H9 (cell line): ENCODE measurements at regions not wholly inside any gene's neighbourhood (a gene's known extent, or its start where the extent isn't known, plus 50 kb on each side); places are given as distances from the start of the nearest gene placed in this dataset.

Source experiments
- DNase-seq: peaks from one replicate; pipeline ENCODE4 v3.0.0-alpha.2; 2017
- H2AFZ ChIP-seq: one replicate; pipeline ENCODE4 v1.6.1; 2013; ENCODE audit warnings: mild to moderate bottlenecking, low read length, control low read depth, moderate library complexity
- H2AK5ac ChIP-seq: 2 replicates; pipeline ENCODE4 v1.6.1; 2013; ENCODE audit warnings: low read length, control low read depth, mixed read lengths; ENCODE audit not compliant: insufficient read length
- H2BK120ac ChIP-seq: one replicate; pipeline ENCODE4 v1.6.1; 2013; ENCODE audit warnings: low read depth, mild to moderate bottlenecking, low read length, control low read depth, inconsistent platforms; ENCODE audit not compliant: poor library complexity, severe bottlenecking
- H2BK12ac ChIP-seq: 2 replicates; pipeline ENCODE4 v1.6.1; 2013; ENCODE audit warnings: low read length, control low read depth, mixed read lengths, low read depth; ENCODE audit not compliant: insufficient read length
- H2BK15ac ChIP-seq: 2 replicates; pipeline ENCODE4 v1.6.1; 2013; ENCODE audit warnings: low read depth, low read length, control low read depth
- H2BK20ac ChIP-seq: one replicate; pipeline ENCODE4 v1.6.1; 2013; ENCODE audit warnings: low read depth, mild to moderate bottlenecking, low read length, control low read depth, inconsistent platforms; ENCODE audit not compliant: poor library complexity, severe bottlenecking
- H2BK5ac ChIP-seq: 2 replicates; pipeline ENCODE4 v1.6.1; 2013; ENCODE audit warnings: low read length, control low read depth, mixed read lengths; ENCODE audit not compliant: insufficient read length
- H3K14ac ChIP-seq: 2 replicates; pipeline ENCODE4 v1.6.1; 2013; ENCODE audit warnings: low read length, control low read depth; ENCODE audit not compliant: insufficient read depth
- H3K18ac ChIP-seq: 2 replicates; pipeline ENCODE4 v1.6.1; 2013; ENCODE audit warnings: low read depth, mild to moderate bottlenecking, mixed read lengths, low read length, control low read depth; ENCODE audit not compliant: insufficient read length
- H3K23ac ChIP-seq: 2 replicates; pipeline ENCODE4 v1.6.1; 2013; ENCODE audit warnings: low read length, control low read depth, mixed read lengths, low read depth; ENCODE audit not compliant: insufficient read length
- H3K23me2 ChIP-seq: 2 replicates; pipeline ENCODE4 v1.6.1; 2013; ENCODE audit warnings: low read depth, mild to moderate bottlenecking, mixed read lengths, low read length, control low read depth; ENCODE audit not compliant: insufficient read length, poor library complexity, severe bottlenecking
- H3K27ac ChIP-seq: 2 replicates; pipeline ENCODE4 v1.5.1; 2013; ENCODE audit warnings: low read length, control low read depth, mixed read lengths, low read depth; ENCODE audit not compliant: insufficient read length
- H3K27me3 ChIP-seq: 2 replicates; pipeline ENCODE4 v1.6.1; 2013; ENCODE audit warnings: low read length, control low read depth, inconsistent platforms; ENCODE audit not compliant: insufficient read depth
- H3K4ac ChIP-seq: 2 replicates; pipeline ENCODE4 v1.6.1; 2013; ENCODE audit warnings: low read depth, mild to moderate bottlenecking, control low read depth, inconsistent platforms, low read length, moderate library complexity
- H3K4me1 ChIP-seq: 2 replicates; pipeline ENCODE4 v1.6.1; 2013; ENCODE audit warnings: low read length, control low read depth, inconsistent platforms; ENCODE audit not compliant: insufficient read depth
- H3K4me2 ChIP-seq: 2 replicates; pipeline ENCODE4 v1.6.1; 2013; ENCODE audit warnings: low read length, control low read depth, mixed read lengths; ENCODE audit not compliant: insufficient read length, insufficient read depth
- H3K56ac ChIP-seq: 2 replicates; pipeline ENCODE4 v1.6.1; 2013; ENCODE audit warnings: low read depth, mild to moderate bottlenecking, mixed read lengths, low read length, control low read depth; ENCODE audit not compliant: insufficient read length
- H3K79me1 ChIP-seq: 2 replicates; pipeline ENCODE4 v1.6.1; 2013; ENCODE audit warnings: low read depth, mild to moderate bottlenecking, moderate library complexity, low read length, control low read depth, inconsistent platforms; ENCODE audit not compliant: insufficient read depth, poor library complexity, severe bottlenecking
- H3K79me2 ChIP-seq: 2 replicates; pipeline ENCODE4 v1.6.1; 2013; ENCODE audit warnings: low read length, control low read depth, inconsistent platforms; ENCODE audit not compliant: insufficient read depth
- H3K9ac ChIP-seq: 2 replicates; pipeline ENCODE4 v1.6.1; 2013; ENCODE audit warnings: low read length, control low read depth, mixed read lengths; ENCODE audit not compliant: insufficient read length; ENCODE audit errors: extremely low read depth
- H3K9me3 ChIP-seq: one replicate; pipeline ENCODE4 v1.6.1; 2013; ENCODE audit warnings: low read depth, low read length, inconsistent platforms; ENCODE audit not compliant: control insufficient read depth
- H3T11ph ChIP-seq: one replicate; pipeline ENCODE4 v1.6.1; 2013; ENCODE audit warnings: mild to moderate bottlenecking, low read length, control low read depth, inconsistent platforms
- H4K20me1 ChIP-seq: one replicate; pipeline ENCODE4 v1.6.1; 2013; ENCODE audit not compliant: control insufficient read depth, insufficient read length, insufficient read depth
- H4K5ac ChIP-seq: 2 replicates; pipeline ENCODE4 v1.6.1; 2013; ENCODE audit warnings: low read depth, mild to moderate bottlenecking, mixed read lengths, low read length, control low read depth; ENCODE audit not compliant: insufficient read length
- H4K8ac ChIP-seq: replicated peaks from 2 replicates; pipeline ENCODE4 v1.6.1; 2013; ENCODE audit warnings: low read length, control low read depth, mixed read lengths, low read depth; ENCODE audit not compliant: insufficient read length
- H4K91ac ChIP-seq: 2 replicates; pipeline ENCODE4 v1.6.1; 2013; ENCODE audit warnings: low read depth, mild to moderate bottlenecking, moderate library complexity, mixed read lengths, low read length, control low read depth; ENCODE audit not compliant: insufficient read length
- H3K27ac Mint-ChIP-seq, 3 experiments: 2 replicates in 2 of 3; 3 replicates in 1 of 3; pipeline ENCODE4 v1.8.0; 2020 to 2021; ENCODE audit warnings: mixed read lengths in 3 of 3, mild to moderate bottlenecking in 1 of 3, moderate library complexity in 1 of 3
- H3K27me3 Mint-ChIP-seq: 2 replicates; pipeline ENCODE4 v1.8.0; 2021; ENCODE audit warnings: low read depth, mild to moderate bottlenecking, moderate library complexity, mixed read lengths
- H3K36me3 Mint-ChIP-seq, 3 experiments: 2 replicates in 2 of 3; 3 replicates in 1 of 3; pipeline ENCODE4 v1.8.0; 2020 to 2021; ENCODE audit warnings: low read depth in 3 of 3, mixed read lengths in 3 of 3; ENCODE audit not compliant: insufficient read depth in 1 of 3
- H3K4me1 Mint-ChIP-seq, 2 experiments: 2 replicates each; pipeline ENCODE4 v1.8.0; 2020; ENCODE audit warnings: mixed read lengths in 2 of 2
- H3K4me3 Mint-ChIP-seq, 2 experiments: 2 replicates in 1 of 2; 3 replicates in 1 of 2; pipeline ENCODE4 v1.8.0; 2020 to 2021; ENCODE audit warnings: mild to moderate bottlenecking in 2 of 2, mixed read lengths in 2 of 2, moderate library complexity in 1 of 2
- H3K9me3 Mint-ChIP-seq, 2 experiments: 2 replicates in 1 of 2; 3 replicates in 1 of 2; pipeline ENCODE4 v1.8.0; 2020; ENCODE audit warnings: mild to moderate bottlenecking in 2 of 2, mixed read lengths in 2 of 2, moderate library complexity in 1 of 2
- TF ChIP-seq, protein P1 (sequence below): fragments of 200-600 bp; sonication (generic); conservative IDR thresholded peaks from 3 replicates; pipeline ENCODE4 v1.8.0; 2021; ENCODE audit warnings: antibody characterized with exemption, mild to moderate bottlenecking

DNA sequence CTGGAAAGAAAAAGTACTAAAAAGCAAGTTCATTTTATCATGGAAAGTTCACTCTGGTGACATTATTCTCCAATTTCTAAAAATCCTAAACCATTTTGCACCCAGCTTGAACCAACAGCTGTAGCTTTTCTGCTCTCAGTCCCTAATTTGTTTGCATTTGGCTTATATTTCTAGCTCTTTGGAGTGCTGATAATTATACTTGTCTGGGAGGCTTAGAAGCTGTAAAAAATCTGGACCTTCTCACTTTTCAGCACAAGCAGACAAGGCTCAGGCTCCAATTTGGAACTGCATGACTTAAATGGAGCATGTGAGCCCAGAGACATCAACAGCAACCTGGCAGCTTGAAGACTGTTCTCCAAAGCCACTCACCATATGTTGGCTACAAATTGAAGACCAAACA lies 170.9 kb upstream of the PCDH18 start:
- DNase-seq = no peak
- Histone ChIP-seq H4K91ac (no peak overlapping the region), H2BK120ac (no peak overlapping the region), H3K4ac (no peak overlapping the region), H4K20me1 (no peaks in the 10 kb centered on the region), H3K4me1 (no peaks in the 10 kb centered on the region), H3K4me2 (no peak overlapping the region), H3K56ac (no peak overlapping the region), H3K23ac (no peak overlapping the region), H2BK15ac (no peak overlapping the region), H3K14ac (no peak overlapping the region), H3K79me1 (no peaks in the 10 kb centered on the region), H2BK12ac (no peak overlapping the region), H4K5ac (no peak overlapping the region), H2BK20ac (no peak overlapping the region), H3K9ac (no peak overlapping the region), H4K8ac (no peak overlapping the region), H2AFZ (no peak overlapping the region), H3K27ac (no peak overlapping the region), H2BK5ac (no peak overlapping the region), H3K18ac (no peak overlapping the region), H3K27me3 (no peaks in the 10 kb centered on the region), H3K23me2 (no peaks in the 10 kb centered on the region), H3K79me2 (no peaks in the 10 kb centered on the region), H3T11ph (no peak overlapping the region), H2AK5ac (no peak overlapping the region), H3K9me3 (no peaks in the 10 kb centered on the region)
- H3K4me1 Mint-ChIP-seq = no peaks in the 10 kb centered on the region
- peaks cover 3 to 16% (median 14%) of the 10 kb centered on the region in 3 experiments; a peak in 6 of 7 replicates for H3K36me3 Mint-ChIP-seq
- H3K27ac Mint-ChIP-seq = no peak overlapping the region
- peaks cover 7 to 16% of the 10 kb centered on the region in 2 experiments; a peak in 3 of 5 replicates for H3K9me3 Mint-ChIP-seq
- H3K4me3 Mint-ChIP-seq = no peak overlapping the region
- no peaks in the 10 kb centered on the region; the same call in 1 of the 2 replicates for H3K27me3 Mint-ChIP-seq
- TF ChIP-seq, protein P1, sequence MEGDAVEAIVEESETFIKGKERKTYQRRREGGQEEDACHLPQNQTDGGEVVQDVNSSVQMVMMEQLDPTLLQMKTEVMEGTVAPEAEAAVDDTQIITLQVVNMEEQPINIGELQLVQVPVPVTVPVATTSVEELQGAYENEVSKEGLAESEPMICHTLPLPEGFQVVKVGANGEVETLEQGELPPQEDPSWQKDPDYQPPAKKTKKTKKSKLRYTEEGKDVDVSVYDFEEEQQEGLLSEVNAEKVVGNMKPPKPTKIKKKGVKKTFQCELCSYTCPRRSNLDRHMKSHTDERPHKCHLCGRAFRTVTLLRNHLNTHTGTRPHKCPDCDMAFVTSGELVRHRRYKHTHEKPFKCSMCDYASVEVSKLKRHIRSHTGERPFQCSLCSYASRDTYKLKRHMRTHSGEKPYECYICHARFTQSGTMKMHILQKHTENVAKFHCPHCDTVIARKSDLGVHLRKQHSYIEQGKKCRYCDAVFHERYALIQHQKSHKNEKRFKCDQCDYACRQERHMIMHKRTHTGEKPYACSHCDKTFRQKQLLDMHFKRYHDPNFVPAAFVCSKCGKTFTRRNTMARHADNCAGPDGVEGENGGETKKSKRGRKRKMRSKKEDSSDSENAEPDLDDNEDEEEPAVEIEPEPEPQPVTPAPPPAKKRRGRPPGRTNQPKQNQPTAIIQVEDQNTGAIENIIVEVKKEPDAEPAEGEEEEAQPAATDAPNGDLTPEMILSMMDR = no peak
